BJ (cell line): ENCODE measurements at regions not wholly inside any gene's neighbourhood (a gene's known extent, or its start where the extent isn't known, plus 50 kb on each side); places are given as distances from the start of the nearest gene placed in this dataset.

Experiments used
- CTCF ChIA-PET: fragments of 350-600 bp; formaldehyde crosslinking; extraction: SDS; loops from one replicate; lab custom pipeline; 2021; ENCODE audit warnings: antibody characterized with exemption, inconsistent platforms; lab: Yijun Ruan, JAX
- POLR2A ChIA-PET: fragments of 300-600 bp; sonication (Branson Sonifier 250); formaldehyde crosslinking; extraction: SDS; loops from one replicate; lab custom pipeline; 2021; ENCODE audit warnings: antibody characterized with exemption; lab: Charles Lee
- DNase-seq: peaks from one replicate; pipeline ENCODE4 v3.0.0-alpha.2; 2011; ENCODE audit warnings: low read depth
- H3K27me3 ChIP-seq: 2 replicates; pipeline ENCODE4 v1.6.0; 2011; ENCODE audit warnings: low read length; ENCODE audit not compliant: control insufficient read depth, insufficient read depth
- H3K36me3 ChIP-seq: 2 replicates; pipeline ENCODE4 v1.5.1; 2011; ENCODE audit warnings: low read length; ENCODE audit not compliant: control insufficient read depth, insufficient read depth
- H3K4me3 ChIP-seq: 2 replicates; pipeline ENCODE4 v1.5.1; 2011; ENCODE audit warnings: low read depth, mild to moderate bottlenecking, control low read depth, low read length
- TF ChIP-seq, protein P1 (sequence below): IDR thresholded peaks from 2 replicates; pipeline ENCODE4 v1.5.1; 2011; ENCODE audit warnings: low read depth, mild to moderate bottlenecking, control low read depth, inconsistent platforms, low read length, moderate library complexity; ENCODE audit not compliant: insufficient read depth

GRCh38 chr1:214715126-214715525 is 112.1 kb downstream of the CENPF start:
- TF ChIP-seq, protein P1, sequence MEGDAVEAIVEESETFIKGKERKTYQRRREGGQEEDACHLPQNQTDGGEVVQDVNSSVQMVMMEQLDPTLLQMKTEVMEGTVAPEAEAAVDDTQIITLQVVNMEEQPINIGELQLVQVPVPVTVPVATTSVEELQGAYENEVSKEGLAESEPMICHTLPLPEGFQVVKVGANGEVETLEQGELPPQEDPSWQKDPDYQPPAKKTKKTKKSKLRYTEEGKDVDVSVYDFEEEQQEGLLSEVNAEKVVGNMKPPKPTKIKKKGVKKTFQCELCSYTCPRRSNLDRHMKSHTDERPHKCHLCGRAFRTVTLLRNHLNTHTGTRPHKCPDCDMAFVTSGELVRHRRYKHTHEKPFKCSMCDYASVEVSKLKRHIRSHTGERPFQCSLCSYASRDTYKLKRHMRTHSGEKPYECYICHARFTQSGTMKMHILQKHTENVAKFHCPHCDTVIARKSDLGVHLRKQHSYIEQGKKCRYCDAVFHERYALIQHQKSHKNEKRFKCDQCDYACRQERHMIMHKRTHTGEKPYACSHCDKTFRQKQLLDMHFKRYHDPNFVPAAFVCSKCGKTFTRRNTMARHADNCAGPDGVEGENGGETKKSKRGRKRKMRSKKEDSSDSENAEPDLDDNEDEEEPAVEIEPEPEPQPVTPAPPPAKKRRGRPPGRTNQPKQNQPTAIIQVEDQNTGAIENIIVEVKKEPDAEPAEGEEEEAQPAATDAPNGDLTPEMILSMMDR, result no peak
- H3K4me3 ChIP-seq, result no peak overlapping the region
- no peaks in the 10 kb centered on the region for H3K27me3 ChIP-seq
- POLR2A ChIA-PET, result no interaction called here
- no peaks in the 10 kb centered on the region for H3K36me3 ChIP-seq
- CTCF ChIA-PET, result no interaction called here
- DNase-seq, result no peak

- no peak for DNase-seq
- TF ChIP-seq, protein P1, result no peak
- Histone ChIP-seq H3K27me3 (no peaks in the 10 kb centered on the region), H3K4me3 (no peak overlapping the region), H3K36me3 (no peaks in the 10 kb centered on the region)
- ChIA-PET POLR2A (no interaction called here), CTCF (interaction anchor here (1.3 to 1.4 kb wide), 2 partner anchors 10 to 31 kb away, joined by 4 to 5 read pairs; no protein-coding TSS in a partner anchor)
Measured at GRCh38 chr1:214717351-214717750, 114.4 kb downstream of the CENPF start.

DNA sequence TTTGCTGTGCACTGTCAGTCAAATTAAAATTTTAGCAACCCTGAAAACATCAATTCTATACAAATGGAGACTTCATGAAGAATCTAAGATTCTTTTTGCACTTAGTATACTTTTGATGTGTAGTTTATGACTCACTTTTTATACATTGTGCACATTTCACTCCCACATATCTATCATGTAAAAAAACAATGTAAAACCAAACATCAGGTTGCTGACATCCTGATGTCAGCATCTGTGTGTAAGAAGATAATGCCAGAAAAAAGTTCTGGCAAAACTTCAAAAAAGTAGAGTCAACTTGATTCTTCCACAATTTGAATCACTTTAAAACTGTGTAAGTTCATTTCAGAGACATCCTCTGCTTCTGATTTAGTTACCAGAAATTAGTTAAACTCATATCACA is 115.7 kb downstream of the CENPF start:
- DNase-seq, result no peak
- TF ChIP-seq, protein P1, result no peak
- POLR2A ChIA-PET, result no interaction called here

GRCh38 chr1:214719207-214719606 is 116.2 kb downstream of the CENPF start:
- Histone ChIP-seq H3K27me3 (no peaks in the 10 kb centered on the region), H3K4me3 (no peak overlapping the region), H3K36me3 (no peaks in the 10 kb centered on the region)
- POLR2A ChIA-PET, result no interaction called here
- CTCF ChIA-PET, result interaction anchor here (0.8 to 1.5 kb wide), 2 partner anchors 11 to 41 kb away, joined by 3 read pairs; no protein-coding TSS in a partner anchor
- DNase-seq, result no peak
- TF ChIP-seq, protein P1, result no peak

More for the DNA sequence above, 115.7 kb downstream of the CENPF start:
- CTCF ChIA-PET, result interaction anchor here (0.8 to 1.5 kb wide), 3 partner anchors 11 to 40 kb away, joined by 3 to 4 read pairs (median 3); no protein-coding TSS in a partner anchor
- no peaks in the 10 kb centered on the region for H3K27me3 ChIP-seq
- H3K4me3 ChIP-seq, result no peak overlapping the region
- no peaks in the 10 kb centered on the region for H3K36me3 ChIP-seq

- no peak for DNase-seq
- TF ChIP-seq, protein P1, result no peak
- ChIA-PET POLR2A (no interaction called here), CTCF (interaction anchor here (0.9 to 1.3 kb wide), 2 partner anchors 12 to 18 kb away, joined by 5 read pairs; no protein-coding TSS in a partner anchor)
- Histone ChIP-seq H3K4me3 (no peak overlapping the region), H3K27me3 (no peaks in the 10 kb centered on the region), H3K36me3 (no peaks in the 10 kb centered on the region)
Measured at GRCh38 chr1:214720561-214720960, 117.6 kb downstream of the CENPF start.
